ENCODE measurements at regions not wholly inside any gene's neighbourhood (a gene's known extent, or its start where the extent isn't known, plus 50 kb on each side); places are given as distances from the start of the nearest gene placed in this dataset.

DNA sequence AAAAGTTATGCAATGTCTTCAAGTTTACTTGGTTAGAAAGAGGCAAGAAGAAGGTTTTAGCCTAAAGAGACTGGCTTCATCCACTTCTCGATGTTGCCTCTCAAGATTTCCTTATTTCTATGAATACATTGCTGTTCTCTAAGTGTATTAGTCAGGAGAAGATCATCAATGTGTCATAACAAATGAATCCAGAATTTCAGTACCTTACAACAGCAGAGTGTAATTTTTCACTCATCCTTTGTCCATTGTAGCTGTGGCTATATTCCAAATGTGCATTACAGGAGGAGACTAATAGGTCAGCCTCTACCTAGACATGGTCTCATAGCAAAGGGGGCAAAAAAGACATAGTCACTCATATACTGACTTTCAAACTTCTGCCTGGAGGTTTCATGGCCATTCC lies 579.1 kb downstream of the PRKD1 start:
- DNase-seq (no peak), ATAC-seq (no peak)
- intact Hi-C loops (cut with DNase I): no loop called here
- Histone ChIP-seq H3K27me3 (no peaks in the 10 kb centered on the region), H3K4me1 (no peaks in the 10 kb centered on the region), H3K36me3 (no peaks in the 10 kb centered on the region), H3K27ac (no peak overlapping the region), H3K9me3 (no peaks in the 10 kb centered on the region), H3K4me3 (no peak overlapping the region)
- TF ChIP-seq CTCF (IDR thresholded peaks at IDR 0.05): no peak

DNA sequence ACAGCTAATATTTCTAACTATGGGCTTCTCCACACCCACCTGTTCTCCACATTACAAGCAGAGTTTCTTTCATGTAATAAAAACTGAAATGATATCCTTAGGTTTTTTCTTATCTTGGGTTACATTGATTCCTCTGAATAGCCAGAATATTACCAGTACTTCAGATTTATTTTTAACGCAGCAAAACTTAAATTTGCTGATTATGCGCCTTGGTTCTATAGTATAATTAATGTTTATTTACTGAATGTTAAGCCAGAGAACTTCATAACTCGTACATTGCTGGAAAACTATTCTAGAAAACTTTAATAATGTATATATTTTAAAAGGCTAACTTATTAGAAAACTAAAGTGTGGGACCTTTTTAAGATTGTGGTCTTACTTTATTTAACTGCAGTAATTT lies 577.2 kb downstream of the PRKD1 start:
- Histone ChIP-seq H3K27me3 (no peaks in the 10 kb centered on the region), H3K4me3 (no peak overlapping the region), H3K36me3 (no peaks in the 10 kb centered on the region), H3K27ac (no peak overlapping the region), H3K9me3 (no peaks in the 10 kb centered on the region), H3K4me1 (no peaks in the 10 kb centered on the region)
- TF ChIP-seq CTCF (IDR thresholded peaks at IDR 0.05): no peak
- DNase-seq (no peak), ATAC-seq (no peak)
- intact Hi-C loops (cut with DNase I): no loop called here

- no peaks in the 10 kb centered on the region for H3K36me3 ChIP-seq
- H3K4me1 ChIP-seq: no peaks in the 10 kb centered on the region
- TF ChIP-seq CTCF (IDR thresholded peaks at IDR 0.05): no peak
- DNase-seq (no peak), ATAC-seq (no peak)
- H3K4me3 ChIP-seq: no peak overlapping the region
- intact Hi-C loops (cut with DNase I): no loop called here
- no peaks in the 10 kb centered on the region for H3K27me3 ChIP-seq
- H3K9me3 ChIP-seq: no peaks in the 10 kb centered on the region
- H3K27ac ChIP-seq: no peak overlapping the region
These were observed 575.5 kb downstream of the PRKD1 start for GRCh38 chr14:29351996-29352705.

DNA sequence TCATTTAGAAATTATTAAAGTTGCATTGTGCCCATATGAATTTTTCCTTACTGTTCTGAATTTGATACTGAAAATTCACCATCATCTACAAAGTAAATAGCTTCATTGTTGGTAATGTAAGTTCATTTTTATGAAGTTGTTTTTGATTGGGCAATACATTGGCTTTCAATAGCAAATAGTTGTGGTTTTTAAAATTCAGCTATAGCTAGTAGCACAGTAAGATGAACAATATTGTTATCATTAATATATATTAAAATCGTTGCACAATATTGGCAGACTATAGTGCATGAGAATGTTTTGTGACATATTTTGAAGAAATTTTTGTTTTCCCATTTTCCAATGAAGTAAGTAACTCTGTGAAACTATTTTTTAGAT lies 575.0 kb downstream of the PRKD1 start:
- intact Hi-C loops (cut with DNase I): no loop called here
- TF ChIP-seq CTCF (IDR thresholded peaks at IDR 0.05): no peak
- Histone ChIP-seq H3K27me3 (no peaks in the 10 kb centered on the region), H3K9me3 (no peaks in the 10 kb centered on the region), H3K4me3 (no peak overlapping the region), H3K36me3 (no peaks in the 10 kb centered on the region), H3K4me1 (no peaks in the 10 kb centered on the region), H3K27ac (no peak overlapping the region)
- DNase-seq (no peak), ATAC-seq (no peak)

- ATAC-seq (no peak), DNase-seq (no peak)
- H3K9me3 ChIP-seq: no peaks in the 10 kb centered on the region
- no peak for TF ChIP-seq CTCF (IDR thresholded peaks at IDR 0.05)
- H3K4me1 ChIP-seq: no peaks in the 10 kb centered on the region
- H3K27me3 ChIP-seq: no peaks in the 10 kb centered on the region
- H3K27ac ChIP-seq: no peak overlapping the region
- H3K4me3 ChIP-seq: no peak overlapping the region
- intact Hi-C loops (cut with DNase I): no loop called here
- H3K36me3 ChIP-seq: no peaks in the 10 kb centered on the region
These were observed 574.1 kb downstream of the PRKD1 start for GRCh38 chr14:29353513-29353912.

GRCh38 chr14:29354486-29354885 lies 573.2 kb downstream of the PRKD1 start:
- H3K27ac ChIP-seq: no peak overlapping the region
- H3K4me1 ChIP-seq: no peaks in the 10 kb centered on the region
- ATAC-seq (no peak), DNase-seq (no peak)
- H3K9me3 ChIP-seq: no peaks in the 10 kb centered on the region
- H3K36me3 ChIP-seq: no peaks in the 10 kb centered on the region
- H3K4me3 ChIP-seq: no peak overlapping the region
- TF ChIP-seq CTCF (IDR thresholded peaks at IDR 0.05): no peak
- H3K27me3 ChIP-seq: no peaks in the 10 kb centered on the region
- intact Hi-C loops (cut with DNase I): no loop called here

Measured in upper lobe of right lung (tissue), 1 donor.